GM21528 (cell line): ENCODE measurements at regions not wholly inside any gene's neighbourhood (a gene's known extent, or its start where the extent isn't known, plus 50 kb on each side); places are given as distances from the start of the nearest gene placed in this dataset.
"Not testable (repeated sequence)": the region's sequence is repeated elsewhere in the genome, so short reads cannot be mapped to it uniquely, and the experiment has no call there.

ENCODE experiments used
- ATAC-seq: cut with Tn5 transposase; IDR thresholded peaks from one replicate; pipeline ENCODE4 v1.9.1; 2021; ENCODE audit warnings: mild to moderate bottlenecking, moderate library complexity; ENCODE audit not compliant: unreplicated experiment, low FRiP score

DNA sequence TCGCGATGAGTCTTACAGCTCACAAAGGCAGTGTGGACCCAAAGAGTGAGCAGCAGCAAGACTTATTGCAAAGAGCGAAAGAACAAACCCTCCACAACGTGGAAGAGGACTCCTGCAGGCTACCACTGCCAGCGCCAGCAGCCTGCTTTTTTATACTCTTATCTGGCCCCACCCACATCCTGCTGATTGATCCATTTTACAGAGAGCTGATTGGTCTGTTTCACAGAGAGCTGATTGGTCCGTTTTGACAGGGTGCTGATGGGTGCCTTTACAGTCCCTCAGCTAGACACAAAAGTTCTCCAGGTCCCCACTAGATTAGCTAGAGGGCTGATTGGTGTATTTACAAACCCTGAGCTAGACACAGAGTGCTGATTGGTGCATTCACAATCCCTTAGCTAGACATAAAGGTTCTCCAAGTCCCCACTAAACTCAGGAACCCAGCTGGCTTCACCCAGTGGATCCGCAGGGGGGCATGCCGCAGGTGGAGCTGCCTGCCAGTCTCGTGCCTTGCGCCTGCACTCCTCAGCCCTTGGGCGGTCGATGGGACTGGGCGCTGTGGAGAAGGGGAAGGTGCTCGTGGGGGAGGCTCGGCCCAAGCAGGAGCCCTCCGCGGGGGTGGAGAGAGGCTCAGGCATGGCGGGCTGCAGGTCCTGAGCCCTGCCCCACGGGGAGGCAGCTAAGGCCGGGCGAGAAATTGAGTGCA lies 75.7 kb downstream of the QDPR start:
- not testable (repeated sequence) for ATAC-seq

DNA sequence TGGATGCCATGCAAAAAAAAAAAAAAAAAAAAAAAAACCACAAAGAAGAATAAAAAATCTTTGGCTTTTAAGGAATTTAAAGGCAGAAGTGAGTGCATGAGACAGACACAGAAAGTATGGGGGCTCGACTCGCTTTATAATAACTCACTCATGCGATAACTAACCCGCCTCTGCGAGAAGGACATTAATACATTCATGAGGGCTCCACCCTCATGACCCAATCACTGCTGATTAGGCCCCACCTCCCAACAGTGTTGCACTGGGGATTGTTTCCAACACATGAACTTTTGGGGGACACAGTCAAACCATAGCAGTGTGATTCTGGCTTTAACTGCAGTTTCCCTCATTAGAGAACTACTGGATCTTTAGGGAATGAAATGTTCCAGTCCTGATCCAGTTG lies 78.1 kb downstream of the QDPR start:
- ATAC-seq = no peak

DNA sequence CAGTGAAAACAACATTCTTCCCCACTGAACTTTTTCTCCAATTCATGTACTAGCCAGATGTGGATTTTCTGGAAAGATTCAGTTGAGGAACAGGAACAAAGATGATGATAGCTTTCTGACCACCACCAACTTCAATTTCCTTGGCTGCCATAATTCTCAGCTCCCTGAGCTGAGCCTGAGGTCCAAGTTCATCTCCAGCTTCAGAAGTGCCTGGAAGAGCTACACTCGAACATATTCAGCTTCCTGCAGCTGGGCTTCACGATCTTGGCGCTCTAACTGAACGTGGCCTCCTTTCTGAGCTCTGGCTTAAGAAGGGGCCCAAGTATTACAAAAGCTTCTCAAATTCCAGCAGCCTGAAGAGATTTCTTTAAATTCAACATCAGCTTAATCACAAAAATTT lies 83.9 kb downstream of the QDPR start:
- no peak for ATAC-seq

DNA sequence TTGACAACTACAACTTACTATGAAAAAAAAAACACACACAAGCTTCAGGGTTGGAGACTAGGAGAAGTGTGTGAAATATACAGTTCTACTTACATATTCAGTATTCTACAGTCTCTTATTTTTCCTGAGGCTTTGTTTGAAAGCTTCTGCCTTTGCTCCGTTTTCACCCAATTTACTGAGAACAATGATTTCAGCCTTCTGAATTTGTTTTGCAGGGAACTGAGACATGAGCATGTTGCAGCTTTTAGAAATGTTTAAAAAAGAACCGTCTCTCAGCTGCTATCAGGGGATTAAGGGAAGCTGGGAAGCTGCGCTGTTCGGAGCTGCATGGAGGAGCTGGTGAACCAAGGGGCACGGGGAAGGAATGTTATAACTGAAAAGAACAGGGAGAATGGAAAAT lies 85.7 kb downstream of the QDPR start:
- ATAC-seq = no peak

DNA sequence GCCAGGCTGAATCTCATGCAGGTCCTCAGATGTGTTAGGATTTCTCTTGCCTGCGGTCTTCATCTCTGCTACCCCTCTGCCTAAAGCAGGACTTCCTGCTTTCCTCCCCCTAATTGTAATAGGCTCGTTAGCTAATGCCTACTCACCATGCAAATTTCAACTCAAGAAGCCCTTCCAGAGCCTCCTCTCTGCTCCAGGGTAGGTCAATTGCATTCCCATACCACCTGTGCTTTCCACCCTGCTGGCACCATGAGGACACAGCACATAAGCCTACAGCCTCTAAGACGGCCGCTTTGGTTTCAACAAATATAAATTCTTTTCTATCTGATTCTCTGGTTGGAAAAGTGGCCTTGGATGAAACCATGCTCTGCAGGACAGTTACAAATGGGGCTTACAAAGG lies 93.9 kb downstream of the QDPR start:
- no peak for ATAC-seq

DNA sequence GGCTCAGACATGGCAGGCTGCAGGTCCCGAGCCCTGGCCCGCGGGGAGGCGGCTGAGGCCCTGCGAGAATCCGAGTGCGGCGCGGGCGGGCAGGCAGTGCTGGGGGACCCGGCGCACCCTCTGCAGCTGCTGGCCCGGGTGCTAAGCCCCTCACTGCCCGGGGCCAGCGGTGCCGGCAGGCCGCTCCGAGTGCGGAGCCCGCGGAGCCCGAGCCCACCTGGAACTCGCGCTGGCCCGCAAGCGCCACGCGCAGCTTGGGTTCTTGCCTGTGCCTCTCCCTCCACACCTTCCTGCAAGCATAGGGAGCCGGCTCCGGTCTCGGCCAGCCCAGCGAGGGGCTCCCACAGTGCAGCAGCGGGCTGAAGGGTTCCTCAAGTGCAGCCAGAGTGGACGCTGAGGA lies 97.5 kb downstream of the QDPR start:
- ATAC-seq = no peak

DNA sequence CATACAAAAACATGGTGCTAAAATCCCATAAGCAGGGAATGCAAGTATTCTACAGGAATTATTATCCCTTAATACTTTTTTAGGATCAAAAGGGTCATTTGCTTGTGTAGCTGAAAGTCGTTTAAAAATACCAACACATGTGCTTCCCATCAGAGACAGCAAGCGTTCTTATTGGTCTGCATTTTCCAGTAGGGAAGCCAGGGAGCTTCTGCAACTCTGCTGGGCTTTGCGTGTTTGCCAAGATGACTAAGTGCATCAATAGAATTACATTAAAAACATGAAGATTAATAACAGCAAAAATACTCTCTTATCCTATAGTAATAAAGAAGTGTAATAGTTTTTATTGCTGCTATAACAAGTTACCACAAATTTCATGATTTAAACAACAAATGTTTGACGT lies 111.2 kb downstream of the QDPR start:
- no peak for ATAC-seq

DNA sequence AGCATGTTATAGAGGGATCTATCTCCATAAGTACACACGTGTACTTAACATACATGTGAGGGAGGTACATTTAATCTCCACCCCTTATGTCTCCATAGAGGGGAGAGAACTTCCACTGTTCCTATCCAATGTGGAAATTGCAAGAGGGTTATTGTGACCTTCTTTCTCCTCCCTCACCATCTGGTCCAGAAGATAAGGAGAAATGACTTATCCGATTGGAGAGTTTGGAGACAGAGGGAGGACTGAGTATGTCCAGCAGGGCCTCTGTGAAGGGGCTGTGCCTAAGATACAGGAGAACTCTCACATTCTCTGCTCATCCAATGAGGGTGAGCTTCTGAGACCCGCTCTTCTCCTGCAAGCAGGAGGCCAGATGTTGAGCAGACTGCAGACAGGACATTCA lies 113.1 kb downstream of the QDPR start:
- ATAC-seq = no peak

DNA sequence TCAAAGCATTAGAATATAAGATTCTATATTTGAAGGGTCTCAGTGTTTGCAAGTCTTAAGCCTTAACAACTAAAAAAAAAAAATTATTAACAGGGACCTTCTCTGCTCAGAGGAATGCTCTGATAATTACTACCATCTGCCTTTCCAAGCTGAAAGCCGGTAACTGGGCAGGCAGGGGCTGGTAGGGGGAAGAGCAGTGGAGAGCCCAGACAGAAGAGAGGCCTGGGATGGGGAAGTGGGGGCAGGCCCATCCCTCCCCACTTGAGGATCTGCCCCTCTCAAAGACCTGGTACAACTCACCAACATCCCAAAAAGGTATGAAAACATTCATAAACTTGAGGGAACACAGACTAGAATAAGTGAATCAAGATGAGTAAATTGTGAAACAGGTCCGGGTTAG lies 113.9 kb downstream of the QDPR start:
- ATAC-seq = no peak

DNA sequence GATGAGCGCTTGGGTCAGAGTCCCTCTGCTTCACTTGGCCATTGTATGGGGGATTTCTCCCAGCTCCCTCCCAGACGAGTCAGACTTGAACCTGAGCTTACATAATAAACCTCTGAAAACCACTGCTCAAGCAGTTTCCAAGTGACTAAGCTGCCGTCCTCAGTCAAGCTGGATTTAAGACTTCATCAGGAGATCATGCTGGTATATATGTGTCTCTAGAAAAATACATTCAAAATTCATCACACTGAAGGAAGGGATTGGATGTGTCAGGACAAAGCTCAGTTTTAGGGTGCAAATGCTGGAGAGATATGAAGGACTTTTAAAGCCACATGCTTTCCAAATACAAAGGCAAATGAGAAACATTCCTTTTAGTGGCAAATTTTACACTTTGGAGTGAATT lies 114.3 kb downstream of the QDPR start:
- no peak for ATAC-seq

DNA sequence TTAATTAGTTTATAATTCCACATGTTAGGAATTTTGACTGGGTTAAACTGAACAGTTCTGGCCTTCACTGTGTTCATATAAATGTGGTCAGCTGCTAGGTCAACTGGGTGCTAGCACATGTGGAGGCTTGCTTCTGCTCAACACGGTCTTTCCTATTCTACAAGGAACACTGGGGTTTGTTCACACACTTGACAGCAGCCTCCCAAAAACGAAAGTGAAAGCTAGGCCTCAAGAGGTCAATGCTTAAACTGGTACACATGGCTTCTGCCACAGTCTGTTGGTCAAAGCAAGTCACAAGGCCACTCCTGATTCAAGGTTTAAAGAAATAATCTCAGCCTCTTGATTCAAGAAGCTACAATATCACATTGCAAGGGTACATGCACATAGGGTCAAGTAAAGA lies 126.5 kb downstream of the QDPR start:
- peak; percentile 67 for ATAC-seq

DNA sequence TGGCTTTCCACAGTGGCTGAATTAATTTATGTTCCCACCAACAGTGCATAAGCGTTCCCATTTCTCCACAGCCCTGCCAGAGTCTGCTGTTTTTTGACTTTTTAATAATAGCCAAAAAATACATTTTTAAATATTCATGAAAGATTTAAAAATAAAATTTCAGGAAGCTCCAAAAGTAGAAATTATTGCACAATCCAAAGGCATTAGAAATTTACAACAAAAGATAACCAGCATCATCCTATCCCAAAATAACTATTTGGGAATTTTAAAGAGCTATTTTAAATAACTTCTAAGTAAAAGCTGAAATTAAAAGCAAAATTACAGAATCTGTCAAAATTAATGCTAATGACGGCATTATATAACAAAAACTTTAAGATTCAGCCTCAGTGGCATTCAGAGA lies 131.5 kb downstream of the QDPR start:
- no peak for ATAC-seq

DNA sequence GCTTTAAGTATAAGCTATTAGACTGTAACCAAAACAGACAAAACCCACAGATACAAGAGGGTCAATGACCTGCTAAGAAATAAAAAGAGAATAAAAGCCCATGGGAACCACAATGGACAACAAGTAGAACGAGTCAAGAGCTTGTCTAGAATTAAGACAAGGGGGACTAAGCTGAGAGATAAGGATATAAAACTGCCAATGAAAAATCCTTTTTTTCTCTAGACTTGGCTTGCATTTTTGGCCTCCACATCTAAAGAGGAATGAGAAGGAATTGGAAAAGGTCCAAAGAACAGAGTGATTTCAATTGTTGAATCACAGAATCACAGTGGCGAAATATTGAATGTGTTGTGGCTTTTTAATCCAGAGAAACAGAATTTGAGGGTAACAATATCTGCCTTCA lies 135.7 kb downstream of the QDPR start:
- ATAC-seq = no peak

DNA sequence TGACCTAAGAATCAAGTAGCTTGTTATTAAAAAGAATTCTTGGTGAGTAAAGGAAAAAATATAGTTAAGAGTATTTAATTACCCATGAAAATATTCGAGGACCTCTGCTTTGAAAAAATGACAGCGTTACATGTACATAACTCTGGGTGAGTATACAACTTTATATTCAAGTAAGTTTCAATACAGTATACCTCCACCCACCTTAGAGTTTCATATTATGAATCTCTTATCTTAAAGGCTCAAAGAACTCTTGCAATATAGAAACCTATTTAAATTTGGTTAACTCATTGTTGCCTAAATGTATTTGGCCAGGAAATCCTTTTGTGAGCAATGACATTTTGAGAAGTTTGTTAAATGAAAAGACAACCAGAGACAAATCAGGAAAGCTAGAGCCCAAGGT lies 138.2 kb downstream of the QDPR start:
- ATAC-seq = no peak

DNA sequence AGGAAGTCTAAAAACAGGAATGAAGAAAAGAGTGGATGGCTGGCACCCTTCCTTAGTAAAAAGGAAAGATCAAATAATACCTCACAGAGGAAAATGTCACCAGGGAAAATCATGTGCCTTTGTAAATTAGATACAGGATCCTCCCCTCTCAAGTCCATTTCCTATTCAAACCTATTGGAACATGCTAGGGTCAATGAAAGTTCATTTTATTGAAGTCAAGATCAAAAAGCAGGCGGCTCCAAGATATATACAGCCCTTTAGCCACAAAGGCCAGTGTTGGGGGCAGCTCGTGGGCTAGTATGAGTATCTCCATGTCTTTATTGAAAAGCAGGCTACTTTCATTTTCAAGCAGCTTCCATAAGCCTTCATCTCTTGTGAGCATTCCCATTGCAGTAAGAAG lies 141.1 kb downstream of the QDPR start:
- ATAC-seq = no peak

DNA sequence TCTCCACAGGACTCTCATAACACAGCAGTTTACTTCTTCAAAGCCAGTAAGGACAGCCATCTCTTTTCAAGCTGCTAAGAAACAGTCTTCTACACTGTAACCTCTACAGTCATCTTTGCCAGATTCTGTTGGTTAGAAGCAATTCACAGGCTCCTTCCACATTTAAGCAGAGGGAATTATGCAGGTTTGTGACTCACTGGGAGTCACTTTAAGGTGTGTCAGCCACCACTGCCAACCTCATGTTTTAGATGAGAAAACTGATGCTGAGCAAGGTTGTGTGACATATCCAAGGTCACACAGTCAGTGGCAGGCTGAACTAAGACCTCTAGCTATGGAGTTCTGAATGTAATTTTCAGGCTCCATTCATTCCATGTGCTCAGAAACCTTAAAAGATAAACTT lies 143.5 kb downstream of the QDPR start:
- ATAC-seq = no peak

DNA sequence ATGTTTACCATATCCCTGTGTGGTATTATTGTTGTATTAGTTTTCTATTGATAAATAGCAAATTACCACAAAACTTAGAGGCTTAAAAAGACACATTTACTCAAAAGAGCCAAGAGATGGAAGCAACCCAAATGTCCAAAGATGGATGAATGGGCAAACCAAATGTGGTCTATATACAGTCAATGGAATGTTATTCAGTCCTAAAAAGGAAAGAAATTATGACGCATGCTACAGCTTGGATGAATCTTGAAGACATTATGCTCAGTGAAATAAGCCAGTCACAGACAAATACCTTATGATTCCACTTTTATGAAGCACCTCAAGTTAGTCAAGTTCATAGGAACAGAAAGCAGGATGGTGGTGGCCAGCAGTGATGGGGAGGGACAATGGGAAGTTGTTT lies 144.7 kb downstream of the QDPR start:
- ATAC-seq = no peak

DNA sequence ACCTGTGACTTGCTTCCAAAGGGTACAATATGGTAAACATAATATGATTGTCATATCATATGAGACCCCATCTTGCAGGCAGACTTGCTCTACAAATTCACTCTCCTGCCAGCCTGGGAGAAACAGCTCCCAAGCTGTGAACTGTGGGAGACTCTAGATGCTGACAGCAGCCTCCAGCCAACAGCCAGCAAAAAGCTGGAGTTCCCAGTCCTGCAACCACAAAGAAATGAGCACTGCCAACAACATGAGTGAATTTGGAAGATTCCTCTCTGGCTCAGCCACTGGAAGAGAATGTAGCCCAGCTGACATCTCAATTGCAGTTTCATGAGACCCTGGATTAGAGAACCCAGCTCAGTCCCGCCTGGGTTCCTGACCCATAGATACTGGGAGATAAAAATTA lies 145.4 kb downstream of the QDPR start:
- ATAC-seq = no peak

DNA sequence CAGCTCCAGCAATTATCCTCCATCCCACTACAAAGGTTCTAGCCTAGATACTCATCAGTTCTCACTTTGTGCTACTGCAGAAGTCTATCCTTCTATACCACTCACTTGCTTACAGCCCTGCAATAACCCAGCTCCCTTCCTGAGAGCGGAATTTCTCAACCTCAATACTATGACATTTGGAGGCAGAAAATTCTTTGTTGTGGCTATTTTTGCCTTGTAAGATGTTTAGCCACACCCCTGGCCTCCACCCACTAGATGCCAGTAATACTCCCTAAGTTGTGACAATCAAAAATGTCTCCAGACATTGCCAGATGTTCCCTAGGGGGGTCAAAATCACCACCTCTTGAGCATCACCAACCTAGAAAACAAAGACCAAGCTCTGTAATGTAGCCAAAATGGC lies 149.5 kb downstream of the QDPR start:
- ATAC-seq = no peak

DNA sequence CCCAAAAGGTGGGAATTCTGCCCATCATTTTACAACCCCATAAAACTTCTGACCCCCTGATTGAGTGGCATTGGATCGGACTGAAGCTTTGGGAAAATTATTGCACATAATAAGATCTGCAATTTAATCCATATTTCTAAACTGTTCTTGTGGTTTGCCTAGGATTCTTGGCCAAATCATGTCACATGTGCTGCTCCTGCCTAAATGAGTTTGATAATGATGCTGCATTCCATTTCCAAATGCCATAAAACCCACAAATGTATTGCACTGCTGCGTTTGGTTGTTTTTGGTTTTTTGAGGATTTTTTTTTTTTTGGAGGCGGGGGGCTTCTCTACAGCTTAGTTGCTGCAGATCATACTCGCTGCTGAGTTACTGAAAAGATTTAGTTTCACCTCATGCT lies 153.6 kb downstream of the QDPR start:
- no peak for ATAC-seq

DNA sequence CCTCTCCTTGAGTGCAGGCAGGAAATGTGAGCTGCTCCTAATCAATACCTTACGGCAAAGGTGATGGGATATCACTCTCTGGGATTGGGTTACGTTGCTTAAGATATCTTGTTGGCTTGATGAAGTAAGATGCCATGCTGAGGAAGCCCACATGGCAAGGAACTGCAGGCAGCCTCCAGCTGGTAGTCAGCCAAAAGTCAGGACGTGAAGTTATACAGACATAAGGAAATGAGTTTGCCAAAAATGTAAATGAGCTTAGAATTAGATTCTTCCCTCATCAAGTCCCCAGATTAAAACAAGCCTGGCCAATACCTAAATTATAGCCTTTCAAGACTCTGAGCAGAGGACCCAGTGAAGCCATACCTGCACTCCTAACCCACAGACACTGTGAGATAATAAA lies 155.0 kb downstream of the QDPR start:
- ATAC-seq = no peak

DNA sequence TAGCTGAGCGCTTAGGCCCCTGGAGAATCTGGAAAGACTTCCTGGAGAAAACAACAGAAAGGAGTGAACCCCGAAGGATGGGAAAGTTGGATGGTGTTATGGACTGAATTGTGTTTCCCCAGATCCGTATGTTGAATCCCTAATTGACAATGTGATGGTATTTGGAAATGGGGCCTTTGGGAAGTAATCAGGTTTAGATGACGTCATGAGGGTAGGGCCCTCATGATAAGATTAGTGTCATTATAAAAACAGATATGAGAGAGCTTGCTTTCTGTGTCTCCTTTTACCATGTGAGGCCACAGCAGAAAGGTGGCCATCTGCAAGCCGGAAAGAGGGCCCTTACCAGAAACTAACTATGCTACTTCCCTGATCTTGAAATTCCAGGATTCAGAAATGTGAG lies 159.5 kb downstream of the QDPR start:
- ATAC-seq = no peak

DNA sequence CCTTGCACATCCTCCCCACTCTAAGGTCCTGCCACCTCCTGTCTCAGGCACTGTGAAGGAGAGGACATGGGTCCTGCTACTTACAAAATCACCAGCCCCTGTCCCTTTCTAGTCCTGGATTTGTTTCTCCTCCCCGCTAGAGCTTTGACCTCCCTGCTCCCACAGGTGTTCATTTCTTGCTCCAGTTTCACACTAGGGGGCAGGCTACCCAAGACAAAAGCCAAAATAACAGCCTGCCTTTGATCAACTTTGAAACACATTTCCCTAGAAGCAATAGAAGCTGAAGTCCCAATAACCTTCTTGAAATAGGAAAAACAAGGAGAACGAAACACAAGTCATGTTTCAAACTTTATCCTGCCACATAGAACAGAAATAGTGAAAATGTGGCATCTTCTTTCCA lies 164.4 kb downstream of the QDPR start:
- no peak for ATAC-seq
